ENCODE measurements at regions not wholly inside any gene's neighbourhood (a gene's known extent, or its start where the extent isn't known, plus 50 kb on each side); places are given as distances from the start of the nearest gene placed in this dataset.

- no peak for DNase-seq
- no peaks in the 10 kb centered on the region for H3K36me3 ChIP-seq (replicated peaks in 1 of 2; ENCODE audit: control insufficient read depth in 1 of 2, insufficient read depth in 2 of 2, low read length in 2 of 2)
- no peak overlapping the region for H2AFZ ChIP-seq (ENCODE audit: insufficient read depth, low read depth, low read length, poor library complexity, severe bottlenecking)
- H3K9me3 ChIP-seq (replicated peaks in 1 of 2; ENCODE audit: control insufficient read depth in 1 of 2, insufficient read depth in 1 of 2, low read length in 2 of 2) = no peaks in the 10 kb centered on the region
- H3K4me3 ChIP-seq (replicated peaks in 1 of 3; ENCODE audit: low read depth in 2 of 3, low read length in 3 of 3) = no peak overlapping the region
- no peaks in the 10 kb centered on the region for H3K36me3 Mint-ChIP-seq
- H3K27me3 ChIP-seq (ENCODE audit: control insufficient read depth in 2 of 2, insufficient read depth in 2 of 2, low read length in 2 of 2) = peaks cover 0 to 2% of the 10 kb centered on the region in 2 donors
- peaks cover 2 to 11% (median 6%) of the 10 kb centered on the region in 3 donors for H3K27me3 Mint-ChIP-seq (ENCODE audit: low read depth in 3 of 3)
- H3K27ac ChIP-seq (ENCODE audit: low read depth in 1 of 2, low read length in 2 of 2) = no peak overlapping the region
- H3K79me2 ChIP-seq (ENCODE audit: insufficient read depth, low read length) = no peaks in the 10 kb centered on the region
- TF ChIP-seq, protein P1, sequence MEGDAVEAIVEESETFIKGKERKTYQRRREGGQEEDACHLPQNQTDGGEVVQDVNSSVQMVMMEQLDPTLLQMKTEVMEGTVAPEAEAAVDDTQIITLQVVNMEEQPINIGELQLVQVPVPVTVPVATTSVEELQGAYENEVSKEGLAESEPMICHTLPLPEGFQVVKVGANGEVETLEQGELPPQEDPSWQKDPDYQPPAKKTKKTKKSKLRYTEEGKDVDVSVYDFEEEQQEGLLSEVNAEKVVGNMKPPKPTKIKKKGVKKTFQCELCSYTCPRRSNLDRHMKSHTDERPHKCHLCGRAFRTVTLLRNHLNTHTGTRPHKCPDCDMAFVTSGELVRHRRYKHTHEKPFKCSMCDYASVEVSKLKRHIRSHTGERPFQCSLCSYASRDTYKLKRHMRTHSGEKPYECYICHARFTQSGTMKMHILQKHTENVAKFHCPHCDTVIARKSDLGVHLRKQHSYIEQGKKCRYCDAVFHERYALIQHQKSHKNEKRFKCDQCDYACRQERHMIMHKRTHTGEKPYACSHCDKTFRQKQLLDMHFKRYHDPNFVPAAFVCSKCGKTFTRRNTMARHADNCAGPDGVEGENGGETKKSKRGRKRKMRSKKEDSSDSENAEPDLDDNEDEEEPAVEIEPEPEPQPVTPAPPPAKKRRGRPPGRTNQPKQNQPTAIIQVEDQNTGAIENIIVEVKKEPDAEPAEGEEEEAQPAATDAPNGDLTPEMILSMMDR (IDR thresholded peaks at IDR 0.05) = no peak
- H3K4me1 Mint-ChIP-seq = no peaks in the 10 kb centered on the region
- H3K4me2 ChIP-seq (replicated peaks; ENCODE audit: extremely low read depth, low read length, poor library complexity, severe bottlenecking) = no peak overlapping the region
- H3K9ac ChIP-seq (ENCODE audit: insufficient read depth, low read length, poor library complexity, severe bottlenecking) = no peak overlapping the region
- H3K9me3 Mint-ChIP-seq = peaks cover 0 to 7% (median 2%) of the 10 kb centered on the region in 7 donors
- H4K20me1 ChIP-seq (ENCODE audit: insufficient read depth, low read length) = no peaks in the 10 kb centered on the region
- intact Hi-C loops (cut with micrococcal nuclease) = no loop called here
- no peak overlapping the region for H3K27ac Mint-ChIP-seq
- H3K4me1 ChIP-seq (ENCODE audit: control insufficient read depth in 1 of 2, insufficient read depth in 2 of 2, low read length in 2 of 2) = no peaks in the 10 kb centered on the region
- no peak overlapping the region for H3K4me3 Mint-ChIP-seq
These were observed 115.3 kb upstream of the ARX start for GRCh38 chrX:25131055-25131454.

DNA sequence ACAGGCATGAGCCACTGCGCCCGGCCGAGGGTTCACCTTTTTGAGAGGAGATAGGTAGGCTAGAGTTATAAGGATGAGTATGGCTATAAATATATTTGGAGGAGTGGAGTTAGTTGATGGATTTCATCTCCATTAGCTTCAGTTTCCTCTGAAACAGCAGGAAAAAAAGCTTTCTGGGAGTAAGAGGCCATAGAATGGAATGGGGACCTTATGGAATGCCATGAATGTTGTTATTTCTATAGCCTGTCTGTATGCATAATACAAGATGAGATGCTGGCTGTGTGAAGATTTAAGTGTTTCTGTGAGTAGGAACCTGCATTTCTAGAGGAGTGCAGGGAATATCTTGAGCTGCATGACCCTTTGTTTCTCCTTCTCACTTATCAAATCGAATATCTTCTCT lies 114.9 kb upstream of the ARX start:
- Histone ChIP-seq H3K4me2 (replicated peaks; ENCODE audit: extremely low read depth, low read length, poor library complexity, severe bottlenecking) (no peak overlapping the region), H3K36me3 (replicated peaks in 1 of 2; ENCODE audit: control insufficient read depth in 1 of 2, insufficient read depth in 2 of 2, low read length in 2 of 2) (no peaks in the 10 kb centered on the region), H4K20me1 (ENCODE audit: insufficient read depth, low read length) (no peaks in the 10 kb centered on the region), H3K4me3 (replicated peaks in 1 of 3; ENCODE audit: low read depth in 2 of 3, low read length in 3 of 3) (no peak overlapping the region), H3K27ac (ENCODE audit: low read depth in 1 of 2, low read length in 2 of 2) (no peak overlapping the region), H3K27me3 (ENCODE audit: control insufficient read depth in 2 of 2, insufficient read depth in 2 of 2, low read length in 2 of 2) (peaks cover 0 to 2% of the 10 kb centered on the region in 2 donors), H3K9ac (ENCODE audit: insufficient read depth, low read length, poor library complexity, severe bottlenecking) (no peak overlapping the region), H3K9me3 (replicated peaks in 1 of 2; ENCODE audit: control insufficient read depth in 1 of 2, insufficient read depth in 1 of 2, low read length in 2 of 2) (no peaks in the 10 kb centered on the region), H2AFZ (ENCODE audit: insufficient read depth, low read depth, low read length, poor library complexity, severe bottlenecking) (no peak overlapping the region), H3K4me1 (ENCODE audit: control insufficient read depth in 1 of 2, insufficient read depth in 2 of 2, low read length in 2 of 2) (no peaks in the 10 kb centered on the region), H3K79me2 (ENCODE audit: insufficient read depth, low read length) (no peaks in the 10 kb centered on the region)
- no CpG with 5 or more reads among the region's 4 CpGs for WGBS (ENCODE audit: insufficient coverage)
- DNase-seq = no peak
- no peaks in the 10 kb centered on the region for H3K36me3 Mint-ChIP-seq
- no peaks in the 10 kb centered on the region for H3K4me1 Mint-ChIP-seq
- peaks cover 2 to 11% (median 4%) of the 10 kb centered on the region in 3 donors for H3K27me3 Mint-ChIP-seq (ENCODE audit: low read depth in 3 of 3)
- intact Hi-C loops (cut with micrococcal nuclease) = no loop called here
- no peak overlapping the region for H3K4me3 Mint-ChIP-seq
- peaks cover 0 to 5% (median 2%) of the 10 kb centered on the region in 7 donors for H3K9me3 Mint-ChIP-seq
- TF ChIP-seq, protein P1 (IDR thresholded peaks at IDR 0.05) = no peak
- no peak overlapping the region for H3K27ac Mint-ChIP-seq

Measured in CD14-positive monocyte (primary cell).